ENCODE measurements at regions not wholly inside any gene's neighbourhood (a gene's known extent, or its start where the extent isn't known, plus 50 kb on each side); places are given as distances from the start of the nearest gene placed in this dataset.

DNA sequence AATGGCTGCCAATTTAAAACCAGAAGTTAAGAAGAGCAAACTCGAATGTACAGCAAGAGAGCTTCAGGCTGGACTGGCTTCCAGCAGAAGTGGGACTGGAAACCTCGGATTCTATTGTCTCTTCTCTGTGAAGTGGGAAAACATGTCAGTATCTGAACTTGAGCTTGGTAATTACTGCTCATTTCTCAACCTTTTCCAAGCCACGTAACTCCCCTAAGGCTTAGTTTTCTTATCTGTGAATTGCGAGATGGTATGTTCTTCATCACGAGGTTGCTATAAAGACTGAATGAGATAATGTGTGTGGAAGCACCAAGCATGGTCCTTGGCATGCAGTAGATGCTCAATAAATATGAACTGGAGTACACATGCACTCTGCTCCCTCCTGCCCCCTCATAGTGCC is 259.4 kb upstream of the SPRED2 start:
- TF ChIP-seq POLR2A (IDR thresholded peaks at IDR 0.05), result no peak
- TF ChIP-seq, protein P1, sequence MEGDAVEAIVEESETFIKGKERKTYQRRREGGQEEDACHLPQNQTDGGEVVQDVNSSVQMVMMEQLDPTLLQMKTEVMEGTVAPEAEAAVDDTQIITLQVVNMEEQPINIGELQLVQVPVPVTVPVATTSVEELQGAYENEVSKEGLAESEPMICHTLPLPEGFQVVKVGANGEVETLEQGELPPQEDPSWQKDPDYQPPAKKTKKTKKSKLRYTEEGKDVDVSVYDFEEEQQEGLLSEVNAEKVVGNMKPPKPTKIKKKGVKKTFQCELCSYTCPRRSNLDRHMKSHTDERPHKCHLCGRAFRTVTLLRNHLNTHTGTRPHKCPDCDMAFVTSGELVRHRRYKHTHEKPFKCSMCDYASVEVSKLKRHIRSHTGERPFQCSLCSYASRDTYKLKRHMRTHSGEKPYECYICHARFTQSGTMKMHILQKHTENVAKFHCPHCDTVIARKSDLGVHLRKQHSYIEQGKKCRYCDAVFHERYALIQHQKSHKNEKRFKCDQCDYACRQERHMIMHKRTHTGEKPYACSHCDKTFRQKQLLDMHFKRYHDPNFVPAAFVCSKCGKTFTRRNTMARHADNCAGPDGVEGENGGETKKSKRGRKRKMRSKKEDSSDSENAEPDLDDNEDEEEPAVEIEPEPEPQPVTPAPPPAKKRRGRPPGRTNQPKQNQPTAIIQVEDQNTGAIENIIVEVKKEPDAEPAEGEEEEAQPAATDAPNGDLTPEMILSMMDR (IDR thresholded peaks at IDR 0.05 in 4 of 5, conservative IDR thresholded peaks at IDR 0.05 in 1 of 5), result no peak
